HG02588 (cell line): ENCODE measurements at regions not wholly inside any gene's neighbourhood (a gene's known extent, or its start where the extent isn't known, plus 50 kb on each side); places are given as distances from the start of the nearest gene placed in this dataset.

ENCODE experiments used
- ATAC-seq: cut with Tn5 transposase; IDR thresholded peaks from one replicate; pipeline ENCODE4 v1.9.1; 2021; ENCODE audit warnings: mild to moderate bottlenecking, moderate library complexity; ENCODE audit not compliant: unreplicated experiment

DNA sequence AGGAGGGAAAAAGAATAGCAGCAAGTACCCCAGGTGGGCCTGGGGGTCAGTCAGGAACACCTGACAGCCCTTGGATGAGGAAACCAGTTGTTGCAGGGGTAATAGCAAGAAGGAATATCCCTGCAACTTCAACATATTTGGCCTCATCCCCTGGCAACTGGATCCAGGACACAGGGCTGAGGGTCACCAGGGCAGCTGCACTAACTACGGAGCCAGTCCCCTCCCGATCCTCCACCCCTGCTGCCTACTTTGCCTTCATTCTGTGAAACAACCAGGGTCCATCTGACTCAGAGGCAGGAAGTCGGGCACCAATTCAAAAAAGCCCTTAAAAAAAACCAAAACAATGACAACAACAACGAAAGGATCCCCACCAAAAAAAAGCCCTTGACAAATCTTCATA is 52.9 kb downstream of the FRMPD3 start:
- ATAC-seq: no peak

- no peak for ATAC-seq
Observed at GRCh38 chrX:107504006-107504405, 54.6 kb downstream of the FRMPD3 start.

DNA sequence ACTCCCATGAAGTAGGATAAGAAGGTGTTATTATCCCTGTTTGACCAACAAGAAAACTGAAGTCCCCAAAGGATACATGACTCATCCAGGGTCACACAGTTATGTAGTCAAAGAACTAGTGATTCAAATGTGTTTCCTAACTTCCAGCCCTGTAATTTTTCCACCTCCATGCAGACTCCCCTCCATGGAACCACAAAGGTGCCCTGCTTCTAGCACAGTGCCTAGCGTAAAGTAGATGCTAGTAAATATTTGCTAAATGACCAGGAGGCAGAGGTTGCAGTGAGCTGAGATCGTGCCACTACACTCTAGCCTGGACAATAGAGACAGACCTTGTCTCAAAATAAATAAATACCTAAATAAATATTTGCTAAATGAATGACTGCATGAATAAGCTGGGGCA is 55.8 kb downstream of the FRMPD3 start:
- no peak for ATAC-seq

GRCh38 chrX:107506596-107507031 is 57.2 kb downstream of the FRMPD3 start:
- ATAC-seq: no peak

GRCh38 chrX:107507093-107507743 is 57.8 kb downstream of the FRMPD3 start:
- ATAC-seq: no peak

- no peak for ATAC-seq
Observed at GRCh38 chrX:107507744-107508117, 58.3 kb downstream of the FRMPD3 start.

DNA sequence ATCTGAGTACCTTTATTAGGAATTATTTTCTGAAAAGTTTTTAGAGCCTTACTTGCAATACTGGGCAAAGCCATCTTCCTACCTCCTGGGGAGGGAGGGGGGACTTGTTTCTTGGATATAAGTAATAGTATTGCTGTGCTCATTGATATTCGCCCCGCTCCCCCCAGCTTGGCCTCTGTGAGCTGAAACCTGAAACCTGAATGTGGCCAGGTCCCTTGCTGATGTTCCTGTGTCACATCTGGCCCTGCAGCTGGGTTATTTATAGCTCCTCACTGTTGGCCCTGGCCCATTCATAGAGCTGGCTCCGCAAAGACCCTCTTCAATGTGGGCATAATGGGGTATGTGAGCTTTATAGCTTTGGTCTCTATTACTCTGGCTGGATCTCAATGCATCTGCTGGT is 59.5 kb downstream of the FRMPD3 start:
- no peak for ATAC-seq

DNA sequence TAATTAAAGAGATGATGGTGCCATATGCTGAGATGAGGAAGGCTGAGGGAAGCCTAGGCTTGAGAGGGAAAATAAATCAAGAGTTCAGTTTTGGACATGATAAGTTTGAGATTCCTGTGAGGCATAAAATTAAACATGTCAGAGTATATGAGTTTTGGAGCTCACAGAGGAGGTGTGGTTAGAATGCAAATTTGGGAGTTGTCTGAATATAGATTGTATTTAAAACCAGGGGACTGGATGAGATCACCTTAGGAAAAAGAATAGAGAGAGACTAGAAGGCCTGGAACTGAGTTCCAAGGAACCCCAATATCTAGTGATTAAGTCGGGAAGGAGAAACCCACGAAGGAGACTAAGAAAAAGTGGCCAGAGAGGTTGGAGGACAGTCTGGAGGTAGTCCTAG is 65.5 kb downstream of the FRMPD3 start:
- no peak for ATAC-seq

DNA sequence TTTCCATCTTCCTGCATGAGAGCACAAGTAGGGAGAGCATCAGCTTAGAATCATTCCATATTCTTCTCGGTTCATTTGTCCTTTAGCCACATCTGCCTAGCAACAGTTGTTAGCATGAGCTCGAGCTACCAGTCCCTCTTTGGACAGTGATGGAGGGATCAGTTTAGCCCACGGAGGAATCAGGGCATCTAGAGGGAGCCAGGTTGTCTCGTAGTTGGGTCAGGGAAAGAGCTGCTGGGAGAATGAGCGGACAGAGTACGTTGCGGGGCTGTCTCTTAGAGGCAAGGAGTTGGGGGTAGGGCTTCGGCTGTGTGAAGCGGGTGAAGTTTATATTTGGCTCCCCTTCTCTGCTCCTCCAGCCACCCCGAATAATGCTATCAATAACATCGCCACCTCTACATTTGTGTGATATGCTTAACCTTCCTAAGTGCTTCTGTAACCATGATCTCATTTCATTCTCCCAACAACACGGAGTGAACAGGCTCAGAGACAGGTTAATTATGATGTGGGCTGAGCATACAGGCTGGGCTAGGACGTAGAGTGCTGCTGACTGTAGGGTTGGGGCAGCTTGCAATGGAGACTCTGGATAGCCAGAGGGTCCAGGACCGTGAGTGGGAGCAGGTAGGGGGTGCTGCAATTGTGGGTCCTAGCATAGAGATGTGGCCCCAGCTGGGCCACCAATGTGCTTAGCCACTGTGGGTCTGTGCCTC is 72.6 kb downstream of the FRMPD3 start:
- ATAC-seq: no peak

- no peak for ATAC-seq
Observed at GRCh38 chrX:107522901-107523300, 73.4 kb downstream of the FRMPD3 start.

- ATAC-seq: no peak
Observed at GRCh38 chrX:107526141-107526540, 76.7 kb downstream of the FRMPD3 start.

- no peak for ATAC-seq
Observed at GRCh38 chrX:107530141-107530540, 80.7 kb downstream of the FRMPD3 start.

DNA sequence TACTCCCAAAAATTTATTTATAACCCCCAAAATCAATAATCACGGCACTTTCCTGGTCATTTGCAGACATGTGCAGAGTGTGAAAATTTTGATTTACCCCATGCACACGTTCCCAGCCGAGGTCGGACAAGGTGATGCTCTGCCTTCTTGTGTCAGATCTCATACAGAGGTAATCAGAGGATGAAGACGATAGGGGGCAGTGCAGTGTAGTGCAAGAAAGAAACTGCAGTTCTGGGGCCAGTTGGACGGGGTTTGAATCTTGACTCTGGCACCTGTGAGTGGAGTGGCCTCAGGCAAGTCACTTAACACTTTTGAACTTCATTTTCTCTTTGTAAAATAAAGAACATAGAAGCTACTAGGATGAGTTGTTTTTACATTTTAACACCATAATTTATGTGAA is 88.4 kb downstream of the FRMPD3 start:
- ATAC-seq: no peak

- ATAC-seq: no peak
Observed at GRCh38 chrX:107541244-107541643, 87.1 kb upstream of the PRPS1 start.

- ATAC-seq: no peak
Observed at GRCh38 chrX:107542040-107542439, 86.3 kb upstream of the PRPS1 start.

DNA sequence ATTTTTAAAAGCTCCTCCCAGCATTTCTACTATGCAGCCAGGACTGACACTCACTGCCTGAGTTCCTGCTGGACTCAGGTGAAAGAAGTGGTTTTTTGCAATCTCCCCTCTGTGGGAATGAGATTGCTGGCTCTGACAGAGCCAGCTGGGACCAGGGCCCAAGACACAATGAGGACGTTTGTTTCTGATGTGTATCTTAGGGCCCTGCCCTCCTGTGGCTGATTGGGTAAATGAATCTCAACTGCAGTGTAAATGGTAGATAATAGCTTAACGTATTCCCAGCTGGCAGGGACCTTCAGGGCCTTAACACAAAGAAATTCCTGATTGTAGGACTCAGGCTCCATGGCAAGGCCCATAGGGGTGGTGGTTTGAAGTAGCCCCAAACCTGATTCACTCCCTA is 85.8 kb upstream of the PRPS1 start:
- ATAC-seq: no peak

DNA sequence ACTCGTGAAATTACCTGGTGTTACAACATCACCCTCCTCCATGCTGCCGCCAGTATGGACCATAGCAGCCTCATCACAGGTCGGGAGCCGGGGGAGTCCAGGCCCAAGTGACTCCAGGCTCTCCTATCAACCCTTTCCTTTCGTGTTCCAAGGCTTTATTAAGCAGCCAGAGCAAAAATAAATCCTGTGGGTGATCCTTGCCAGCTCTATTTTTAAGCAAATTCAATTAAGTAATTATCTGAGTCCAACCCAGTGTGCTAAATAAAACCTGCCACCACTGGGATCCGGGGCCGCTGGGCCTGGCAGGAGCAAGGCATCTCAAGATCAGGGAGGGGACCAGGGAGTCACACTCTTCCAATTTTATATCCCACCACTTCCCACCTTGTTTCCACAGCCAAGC is 80.7 kb upstream of the PRPS1 start:
- ATAC-seq: no peak

DNA sequence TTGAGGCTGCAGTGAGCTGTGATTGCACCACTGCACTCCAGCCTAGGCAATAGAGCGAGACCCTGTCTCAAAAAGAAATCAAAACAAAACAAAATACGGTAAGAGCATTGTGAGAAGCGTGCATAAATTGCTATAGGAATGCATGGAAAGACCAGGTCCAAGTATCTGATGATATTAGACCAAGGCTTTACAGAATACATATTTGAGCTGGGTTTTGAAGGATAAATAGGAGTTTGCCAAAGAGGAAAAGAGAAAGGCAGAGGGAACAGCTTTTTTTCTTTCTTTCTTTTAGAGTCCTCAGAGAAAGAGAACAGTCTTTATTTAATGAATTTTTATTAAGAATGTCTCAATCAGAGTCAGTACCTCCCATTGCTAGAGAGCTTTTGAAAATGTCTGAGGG is 79.5 kb upstream of the PRPS1 start:
- ATAC-seq: no peak

DNA sequence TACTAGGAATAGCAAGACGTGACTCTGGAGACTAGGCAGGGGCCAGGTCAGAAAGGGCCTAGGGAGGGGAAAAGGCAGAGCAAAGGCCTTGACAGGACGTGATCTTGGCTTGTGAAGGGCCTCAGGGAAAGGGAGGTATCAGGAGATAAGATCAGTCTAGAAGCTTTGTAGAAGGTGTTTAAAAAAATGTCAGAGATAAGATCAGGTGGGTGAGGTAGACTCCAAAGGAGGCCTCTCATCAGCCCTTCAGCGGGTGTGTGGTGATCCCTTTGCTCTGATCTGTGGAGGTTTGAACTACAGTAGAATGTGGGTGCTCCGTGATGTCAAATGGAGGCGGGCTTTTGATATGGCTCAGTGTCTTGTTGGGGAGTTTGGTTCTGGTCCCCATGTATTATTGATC is 78.8 kb upstream of the PRPS1 start:
- ATAC-seq: no peak

GRCh38 chrX:107551546-107551945 is 76.8 kb upstream of the PRPS1 start:
- ATAC-seq: no peak

DNA sequence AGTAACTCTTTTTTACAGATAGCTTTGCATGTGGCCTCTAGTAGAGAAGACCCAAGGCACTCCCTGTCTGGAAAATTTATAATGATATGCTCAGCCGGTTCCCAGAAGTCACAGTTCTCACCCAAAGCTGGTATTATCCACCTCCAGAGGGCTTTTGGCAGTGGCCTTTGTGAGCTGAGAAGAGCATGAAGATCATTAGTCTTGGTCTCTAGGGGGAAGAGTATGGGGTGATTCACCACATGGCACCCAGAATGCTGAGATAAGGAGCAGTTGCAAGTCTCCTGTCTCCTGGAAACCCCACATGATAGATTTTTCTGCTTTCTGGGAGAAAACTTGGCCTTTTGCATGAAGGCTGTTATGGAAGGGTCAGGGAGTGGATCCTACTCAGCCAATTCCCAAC is 75.4 kb upstream of the PRPS1 start:
- ATAC-seq: no peak

- no peak for ATAC-seq
Observed at GRCh38 chrX:107556967-107557366, 71.3 kb upstream of the PRPS1 start.

GRCh38 chrX:107559506-107559905 is 68.8 kb upstream of the PRPS1 start:
- no peak for ATAC-seq
